ENCODE measurements at regions not wholly inside any gene's neighbourhood (a gene's known extent, or its start where the extent isn't known, plus 50 kb on each side); places are given as distances from the start of the nearest gene placed in this dataset.
A peak's percentile ranks its signal among the peaks of the same experiment; 100 is the strongest.

- DNase-seq (ENCODE audit: low read depth in 2 of 2): no peak
Measured at GRCh38 chr4:53694666-53695065, 103.4 kb upstream of the LNX1 start.

- no peak for DNase-seq (ENCODE audit: low read depth in 2 of 2)
Measured at GRCh38 chr4:53693909-53694308, 102.6 kb upstream of the LNX1 start.

- DNase-seq (ENCODE audit: low read depth in 2 of 2): no peak
Measured at GRCh38 chr4:53693408-53693807, 102.1 kb upstream of the LNX1 start.

- DNase-seq (ENCODE audit: low read depth in 2 of 2): peak in 1 of 2 donors; percentile 34
Measured at GRCh38 chr4:53688186-53688790, 97.0 kb upstream of the LNX1 start.

GRCh38 chr4:53686521-53686920 lies 95.2 kb upstream of the LNX1 start:
- no peak for DNase-seq (ENCODE audit: low read depth in 2 of 2)

- DNase-seq (ENCODE audit: low read depth in 2 of 2): no peak
Measured at GRCh38 chr4:53684136-53685130, 93.1 kb upstream of the LNX1 start.

- no peak for DNase-seq (ENCODE audit: low read depth in 2 of 2)
Measured at GRCh38 chr4:53682908-53683307, 91.6 kb upstream of the LNX1 start.

GRCh38 chr4:53682196-53682595 lies 90.9 kb upstream of the LNX1 start:
- no peak for DNase-seq (ENCODE audit: low read depth in 2 of 2)

GRCh38 chr4:53680598-53680997 lies 89.3 kb upstream of the LNX1 start:
- no peak for DNase-seq (ENCODE audit: low read depth in 2 of 2)

- DNase-seq (ENCODE audit: low read depth in 2 of 2): no peak
Measured at GRCh38 chr4:53680168-53680567, 88.9 kb upstream of the LNX1 start.

- peak in 1 of 2 donors; percentile 3 for DNase-seq (ENCODE audit: low read depth in 2 of 2)
Measured at GRCh38 chr4:53676402-53676871, 85.2 kb upstream of the LNX1 start.

GRCh38 chr4:53674903-53675302 lies 83.6 kb upstream of the LNX1 start:
- no peak for DNase-seq (ENCODE audit: low read depth in 2 of 2)

- no peak for DNase-seq (ENCODE audit: low read depth in 2 of 2)
Measured at GRCh38 chr4:53672873-53673272, 81.6 kb upstream of the LNX1 start.

- DNase-seq (ENCODE audit: low read depth in 2 of 2): no peak
Measured at GRCh38 chr4:53671757-53672156, 80.5 kb upstream of the LNX1 start.

- no peak for DNase-seq (ENCODE audit: low read depth in 2 of 2)
Measured at GRCh38 chr4:53659737-53660136, 68.5 kb upstream of the LNX1 start.

GRCh38 chr4:53659112-53659511 lies 67.8 kb upstream of the LNX1 start:
- DNase-seq (ENCODE audit: low read depth in 2 of 2): no peak

GRCh38 chr4:53658029-53658428 lies 66.7 kb upstream of the LNX1 start:
- DNase-seq (ENCODE audit: low read depth in 2 of 2): no peak

- no peak for DNase-seq (ENCODE audit: low read depth in 2 of 2)
Measured at GRCh38 chr4:53656421-53656981, 65.2 kb upstream of the LNX1 start.

- DNase-seq (ENCODE audit: low read depth in 2 of 2): peak; percentile 6 to 80
Measured at GRCh38 chr4:53654300-53654758, 63.0 kb upstream of the LNX1 start.

- DNase-seq (ENCODE audit: low read depth in 2 of 2): peak in 1 of 2 donors; percentile 14
Measured at GRCh38 chr4:53653484-53654053, 62.3 kb upstream of the LNX1 start.

GRCh38 chr4:53651156-53651735 lies 60.0 kb upstream of the LNX1 start:
- peak; percentile 37 to 96 for DNase-seq (ENCODE audit: low read depth in 2 of 2)

GRCh38 chr4:53649357-53649756 lies 58.1 kb upstream of the LNX1 start:
- DNase-seq (ENCODE audit: low read depth in 2 of 2): no peak

All from dermis microvascular lymphatic vessel endothelial cell (primary cell).